Ovary (tissue), 3 donors: ENCODE measurements at regions not wholly inside any gene's neighbourhood (a gene's known extent, or its start where the extent isn't known, plus 50 kb on each side); places are given as distances from the start of the nearest gene placed in this dataset.

Source experiments
- EP300 ChIP-seq: sonication (generic); formaldehyde crosslinking; IDR thresholded peaks from one replicate; pipeline ENCODE4 v1.6.1; 2017; ENCODE audit warnings: antibody characterized with exemption
- POLR2A ChIP-seq: fragments of 450-650 bp; IDR thresholded peaks from one replicate; pipeline ENCODE4 v1.6.1; 2017; ENCODE audit warnings: antibody characterized with exemption, mild to moderate bottlenecking, moderate library complexity
- TF ChIP-seq, protein P1 (sequence below), 3 donors: fragments of 450-650 bp in 2 of 3; fragments of 200-600 bp in 1 of 3; IDR thresholded peaks; one replicate each; pipeline versions ENCODE4 v1.5.1 to v1.8.0; 2016 to 2022; ENCODE audit warnings: antibody characterized with exemption in 3 of 3, mild to moderate bottlenecking in 1 of 3
- donor health status: DM: no; HTN: no; CAD: no.

DNA sequence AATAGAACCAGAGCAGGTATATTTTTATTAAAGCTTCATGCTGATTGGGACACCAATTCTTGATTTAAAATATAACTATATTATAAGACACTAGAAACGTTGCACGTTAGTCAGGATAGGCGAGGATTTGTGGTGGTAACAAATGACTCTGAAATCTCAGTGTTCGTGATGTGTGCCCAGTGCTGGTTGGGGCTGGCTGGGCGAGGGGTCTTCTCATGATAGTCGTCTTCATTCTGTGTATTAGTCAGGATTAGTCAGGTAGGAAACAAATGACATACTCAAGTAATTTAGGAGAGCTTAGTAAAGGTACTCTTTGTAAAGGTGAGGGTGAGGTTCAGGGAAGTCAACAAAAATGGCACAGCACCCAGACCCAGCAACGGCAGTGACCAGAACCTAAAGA, 73.9 kb upstream of the HIF1A start:
- TF ChIP-seq, protein P1, sequence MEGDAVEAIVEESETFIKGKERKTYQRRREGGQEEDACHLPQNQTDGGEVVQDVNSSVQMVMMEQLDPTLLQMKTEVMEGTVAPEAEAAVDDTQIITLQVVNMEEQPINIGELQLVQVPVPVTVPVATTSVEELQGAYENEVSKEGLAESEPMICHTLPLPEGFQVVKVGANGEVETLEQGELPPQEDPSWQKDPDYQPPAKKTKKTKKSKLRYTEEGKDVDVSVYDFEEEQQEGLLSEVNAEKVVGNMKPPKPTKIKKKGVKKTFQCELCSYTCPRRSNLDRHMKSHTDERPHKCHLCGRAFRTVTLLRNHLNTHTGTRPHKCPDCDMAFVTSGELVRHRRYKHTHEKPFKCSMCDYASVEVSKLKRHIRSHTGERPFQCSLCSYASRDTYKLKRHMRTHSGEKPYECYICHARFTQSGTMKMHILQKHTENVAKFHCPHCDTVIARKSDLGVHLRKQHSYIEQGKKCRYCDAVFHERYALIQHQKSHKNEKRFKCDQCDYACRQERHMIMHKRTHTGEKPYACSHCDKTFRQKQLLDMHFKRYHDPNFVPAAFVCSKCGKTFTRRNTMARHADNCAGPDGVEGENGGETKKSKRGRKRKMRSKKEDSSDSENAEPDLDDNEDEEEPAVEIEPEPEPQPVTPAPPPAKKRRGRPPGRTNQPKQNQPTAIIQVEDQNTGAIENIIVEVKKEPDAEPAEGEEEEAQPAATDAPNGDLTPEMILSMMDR (IDR thresholded peaks at IDR 0.05) = no peak
- TF ChIP-seq POLR2A = no peak
- no peak for TF ChIP-seq EP300
